Left lung (tissue), 4 donors: ENCODE measurements at regions not wholly inside any gene's neighbourhood (a gene's known extent, or its start where the extent isn't known, plus 50 kb on each side); places are given as distances from the start of the nearest gene placed in this dataset.

ENCODE experiments used
- ATAC-seq: fragments of 200-7000 bp; cut with Tn5 transposase; one replicate; pipeline ENCODE4 v1.9.1; 2020; ENCODE audit warnings: moderate library complexity
- DNase-seq, 4 donors: peaks; one replicate each; pipeline ENCODE4 v3.0.0-alpha.2; 2013 to 2020
- H3K27ac ChIP-seq, 2 donors: fragments of 200-600 bp; sonication (generic) in 1 of 2; one replicate each; pipeline versions ENCODE4 v1.5.0 to v1.8.0; 2020 to 2021
- H3K27me3 ChIP-seq, 2 donors: fragments of 200-600 bp; sonication (generic) in 1 of 2; one replicate each; pipeline versions ENCODE4 v1.5.0 to v1.8.0; 2020 to 2021
- H3K36me3 ChIP-seq, 2 donors: fragments of 200-600 bp; sonication (generic) in 1 of 2; one replicate each; pipeline versions ENCODE4 v1.5.0 to v1.8.0; 2020 to 2021
- H3K4me1 ChIP-seq, 2 donors: fragments of 200-600 bp; one replicate each; pipeline ENCODE4 v1.8.0; 2021
- H3K4me3 ChIP-seq, 2 donors: fragments of 200-600 bp; sonication (generic) in 1 of 2; one replicate each; pipeline versions ENCODE4 v1.5.0 to v1.8.0; 2020 to 2021; ENCODE audit warnings: mild to moderate bottlenecking in 1 of 2
- H3K9me3 ChIP-seq, 2 donors: fragments of 200-600 bp; sonication (generic) in 1 of 2; one replicate each; pipeline versions ENCODE4 v1.5.0 to v1.8.0; 2020 to 2021
- intact Hi-C, 2 donors: fragments of 100-400 bp; cut with DNase I; formaldehyde crosslinking; loops; one replicate each; pipeline versions ENCODE4 v1.11.2 to v1.14.2; 2022
- TF ChIP-seq, protein P1 (sequence below), 2 donors: fragments of 200-600 bp; sonication (generic) in 1 of 2; IDR thresholded peaks; one replicate each; pipeline versions ENCODE4 v1.5.0 to v1.8.0; 2021; ENCODE audit warnings: antibody characterized with exemption in 2 of 2
- donor health status: DM: no; HTN: yes; CAD: no.
- donor health status: DM: no; HTN: no; CAD: no.

DNA sequence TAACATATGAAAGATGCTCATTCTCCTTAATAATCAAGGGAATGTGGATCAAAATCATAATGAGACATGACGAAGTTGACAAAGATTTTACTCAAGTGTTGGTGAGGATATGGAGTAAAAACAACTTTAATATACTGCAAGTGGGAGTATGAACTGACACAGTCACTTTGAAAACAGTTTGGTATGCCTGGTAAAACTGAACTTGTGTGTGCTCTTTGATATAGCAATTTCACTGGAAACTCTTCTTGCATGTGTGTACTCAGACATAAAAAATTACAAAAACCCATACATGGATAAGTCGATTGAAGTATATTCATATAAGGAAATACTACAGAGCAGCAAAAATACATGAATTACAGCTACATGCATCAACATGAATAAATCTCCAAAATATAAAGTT, 182.5 kb downstream of the NFKBIZ start:
- Histone ChIP-seq H3K36me3 (no peaks in the 10 kb centered on the region), H3K27ac (no peak overlapping the region), H3K27me3 (no peaks in the 10 kb centered on the region), H3K4me1 (peaks cover 0 to 10% of the 10 kb centered on the region in 2 donors), H3K9me3 (no peaks in the 10 kb centered on the region), H3K4me3 (no peak overlapping the region)
- ATAC-seq (no peak), DNase-seq (no peak)
- intact Hi-C loops = no loop called here
- TF ChIP-seq, protein P1, sequence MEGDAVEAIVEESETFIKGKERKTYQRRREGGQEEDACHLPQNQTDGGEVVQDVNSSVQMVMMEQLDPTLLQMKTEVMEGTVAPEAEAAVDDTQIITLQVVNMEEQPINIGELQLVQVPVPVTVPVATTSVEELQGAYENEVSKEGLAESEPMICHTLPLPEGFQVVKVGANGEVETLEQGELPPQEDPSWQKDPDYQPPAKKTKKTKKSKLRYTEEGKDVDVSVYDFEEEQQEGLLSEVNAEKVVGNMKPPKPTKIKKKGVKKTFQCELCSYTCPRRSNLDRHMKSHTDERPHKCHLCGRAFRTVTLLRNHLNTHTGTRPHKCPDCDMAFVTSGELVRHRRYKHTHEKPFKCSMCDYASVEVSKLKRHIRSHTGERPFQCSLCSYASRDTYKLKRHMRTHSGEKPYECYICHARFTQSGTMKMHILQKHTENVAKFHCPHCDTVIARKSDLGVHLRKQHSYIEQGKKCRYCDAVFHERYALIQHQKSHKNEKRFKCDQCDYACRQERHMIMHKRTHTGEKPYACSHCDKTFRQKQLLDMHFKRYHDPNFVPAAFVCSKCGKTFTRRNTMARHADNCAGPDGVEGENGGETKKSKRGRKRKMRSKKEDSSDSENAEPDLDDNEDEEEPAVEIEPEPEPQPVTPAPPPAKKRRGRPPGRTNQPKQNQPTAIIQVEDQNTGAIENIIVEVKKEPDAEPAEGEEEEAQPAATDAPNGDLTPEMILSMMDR (IDR thresholded peaks at IDR 0.05) = no peak

DNA sequence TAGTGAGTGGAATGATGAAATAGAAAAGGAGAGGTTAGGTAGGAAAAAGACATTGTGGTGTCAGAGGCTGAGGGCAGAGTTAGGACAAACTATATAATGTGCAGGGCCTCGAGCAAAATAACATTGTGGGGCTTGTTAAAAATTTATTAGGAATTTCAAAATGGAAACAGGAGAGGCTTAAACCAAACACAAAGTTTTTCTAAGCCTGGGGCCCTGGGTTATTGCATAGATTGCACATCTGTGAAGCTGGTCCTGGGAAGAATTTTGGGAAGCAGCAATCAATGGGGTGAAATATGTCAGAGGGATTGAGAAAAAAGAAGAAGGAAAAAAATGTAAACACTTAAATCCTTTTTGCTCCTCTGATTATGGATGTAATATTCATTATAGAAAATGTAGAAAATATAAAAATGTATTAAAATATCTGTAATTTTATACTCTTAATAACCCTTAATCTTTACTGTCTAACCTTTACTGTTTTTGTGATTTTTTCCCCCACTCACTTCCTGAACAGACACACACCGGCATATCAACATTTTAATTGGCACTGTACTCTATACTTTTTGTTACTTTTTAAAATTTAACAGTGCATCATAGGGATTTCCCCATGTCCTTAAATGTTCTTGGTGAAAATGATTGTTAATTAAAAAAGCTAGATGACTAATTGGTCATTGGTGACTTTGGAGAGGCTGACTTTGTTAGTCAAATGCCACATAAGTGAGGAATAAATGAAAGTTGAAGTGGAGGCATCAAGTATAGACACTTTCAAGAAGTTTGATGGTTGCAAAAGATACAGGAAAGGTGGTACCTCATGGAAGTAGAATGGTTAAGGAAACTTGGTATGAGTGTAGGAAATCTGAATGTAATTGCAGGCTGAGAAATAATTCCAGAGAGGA, 183.4 kb downstream of the NFKBIZ start:
- no peaks in the 10 kb centered on the region for H3K27me3 ChIP-seq
- no peaks in the 10 kb centered on the region for H3K36me3 ChIP-seq
- H3K4me3 ChIP-seq = no peak overlapping the region
- DNase-seq (no peak), ATAC-seq (no peak)
- no peak overlapping the region for H3K27ac ChIP-seq
- intact Hi-C loops = no loop called here
- peaks cover 0 to 10% of the 10 kb centered on the region in 2 donors for H3K4me1 ChIP-seq
- TF ChIP-seq, protein P1 (IDR thresholded peaks at IDR 0.05) = no peak
- H3K9me3 ChIP-seq = no peaks in the 10 kb centered on the region

DNA sequence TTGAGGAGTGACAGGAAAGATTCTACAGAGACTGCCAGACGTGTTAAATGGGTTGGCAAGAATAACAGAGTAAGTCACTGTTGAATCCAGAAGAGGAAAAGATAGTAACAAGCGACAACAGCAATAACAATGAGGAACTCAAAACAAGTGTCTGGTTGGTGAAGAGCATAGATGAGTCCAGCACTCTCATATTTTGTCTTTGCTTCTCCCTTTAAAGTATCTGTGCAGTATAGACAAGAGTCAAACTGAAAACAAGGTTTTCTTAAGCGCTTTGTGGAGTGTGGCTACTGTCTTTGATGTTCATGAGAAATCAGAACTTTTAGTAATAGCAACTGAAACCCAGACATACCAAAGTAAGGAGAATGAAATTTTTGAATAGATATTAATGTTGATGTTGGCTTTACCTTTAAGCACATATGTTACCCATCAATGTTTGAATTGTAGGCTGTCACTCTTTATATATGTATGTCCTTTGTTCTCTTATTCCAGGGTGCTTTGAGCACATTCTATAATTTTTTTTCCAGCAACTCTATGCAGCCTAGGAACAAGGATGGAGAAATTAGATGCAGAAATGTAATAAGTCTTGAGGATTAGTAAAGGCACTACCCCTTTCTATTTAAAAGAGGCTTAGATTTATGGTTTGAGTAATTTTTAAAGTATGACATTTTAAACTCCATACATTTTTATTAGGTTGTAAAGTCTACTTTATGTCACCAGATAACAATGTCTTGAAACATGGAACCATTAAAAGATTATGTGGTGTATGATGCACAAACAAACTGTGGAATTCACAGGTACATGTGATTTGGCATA, 185.5 kb downstream of the NFKBIZ start:
- H3K4me3 ChIP-seq = no peak overlapping the region
- no peak for ATAC-seq
- intact Hi-C loops = no loop called here

DNA sequence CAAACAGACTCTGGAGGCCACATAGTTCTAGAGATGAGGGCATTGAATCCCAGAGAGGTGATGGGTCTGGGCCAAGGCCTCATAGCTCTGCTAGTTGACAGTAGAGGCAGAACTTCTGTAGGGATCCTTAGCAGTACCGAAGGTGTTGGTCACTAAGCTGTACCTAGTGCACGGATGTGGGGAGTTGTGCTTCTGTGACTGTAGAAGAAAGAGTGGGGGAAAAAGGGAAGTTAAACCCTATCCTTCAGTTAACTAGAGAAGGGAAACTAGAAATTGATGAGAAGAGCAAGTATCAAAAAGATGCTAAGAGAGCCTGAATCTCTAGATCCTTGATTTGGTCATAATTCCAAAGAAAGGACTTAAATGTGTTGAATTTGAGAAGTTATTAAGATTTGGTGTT, 186.7 kb downstream of the NFKBIZ start:
- H3K27me3 ChIP-seq = no peaks in the 10 kb centered on the region
- TF ChIP-seq, protein P1 (IDR thresholded peaks at IDR 0.05) = no peak
- no peaks in the 10 kb centered on the region for H3K4me1 ChIP-seq
- no peak overlapping the region for H3K27ac ChIP-seq
- DNase-seq = no peak
- no peak for ATAC-seq
- H3K36me3 ChIP-seq = no peaks in the 10 kb centered on the region
- peaks cover 0 to 2% of the 10 kb centered on the region in 2 donors for H3K9me3 ChIP-seq
- intact Hi-C loops = no loop called here
- no peak overlapping the region for H3K4me3 ChIP-seq

More for the DNA sequence above, 185.5 kb downstream of the NFKBIZ start:
- H3K9me3 ChIP-seq = no peaks in the 10 kb centered on the region
- no peak overlapping the region for H3K27ac ChIP-seq
- peaks cover 0 to 10% of the 10 kb centered on the region in 2 donors for H3K4me1 ChIP-seq
- H3K36me3 ChIP-seq = no peaks in the 10 kb centered on the region
- no peak for DNase-seq
- no peaks in the 10 kb centered on the region for H3K27me3 ChIP-seq
- TF ChIP-seq, protein P1 (IDR thresholded peaks at IDR 0.05) = no peak

DNA sequence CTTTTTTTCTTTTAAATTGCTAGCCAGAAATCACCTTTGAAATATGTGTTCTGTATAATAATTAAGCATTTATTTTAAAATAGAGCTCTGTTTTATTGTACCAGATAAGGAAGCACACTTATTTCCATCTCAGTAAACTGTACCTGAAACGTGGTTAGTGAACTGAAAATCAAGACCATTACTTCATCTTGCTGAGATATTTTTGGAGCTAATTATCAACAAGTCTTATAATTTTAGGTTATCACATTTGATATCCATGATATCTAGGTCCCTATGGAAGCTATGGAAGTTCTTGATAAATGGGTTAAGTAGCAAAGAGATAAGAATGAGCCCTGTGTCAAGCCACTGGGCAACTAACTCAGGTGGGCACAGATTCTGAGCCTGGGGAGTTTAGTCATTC, 187.2 kb downstream of the NFKBIZ start:
- Histone ChIP-seq H3K27me3 (no peaks in the 10 kb centered on the region), H3K4me1 (no peaks in the 10 kb centered on the region), H3K27ac (no peak overlapping the region), H3K9me3 (peaks cover 0 to 2% of the 10 kb centered on the region in 2 donors), H3K36me3 (no peaks in the 10 kb centered on the region), H3K4me3 (no peak overlapping the region)
- DNase-seq (no peak), ATAC-seq (no peak)
- TF ChIP-seq, protein P1 (IDR thresholded peaks at IDR 0.05) = no peak
- intact Hi-C loops = no loop called here
